Tibial nerve (tissue), 4 donors: ENCODE measurements at regions not wholly inside any gene's neighbourhood (a gene's known extent, or its start where the extent isn't known, plus 50 kb on each side); places are given as distances from the start of the nearest gene placed in this dataset.

ENCODE experiments used
- CTCF ChIP-seq, 5 experiments: fragments of 200-600 bp in 3 of 5; fragments of 450-650 bp in 2 of 5; sonication (generic) in 3 of 5; IDR thresholded peaks; one replicate each; pipeline ENCODE4 v1.5.1; 2016 to 2019; ENCODE audit warnings: antibody characterized with exemption in 5 of 5, mild to moderate bottlenecking in 3 of 5, moderate library complexity in 2 of 5
- EP300 ChIP-seq, 2 donors: sonication (generic); formaldehyde crosslinking; IDR thresholded peaks; one replicate each; pipeline ENCODE4 v1.6.1; 2017; ENCODE audit warnings: antibody characterized with exemption in 2 of 2, mild to moderate bottlenecking in 1 of 2

DNA sequence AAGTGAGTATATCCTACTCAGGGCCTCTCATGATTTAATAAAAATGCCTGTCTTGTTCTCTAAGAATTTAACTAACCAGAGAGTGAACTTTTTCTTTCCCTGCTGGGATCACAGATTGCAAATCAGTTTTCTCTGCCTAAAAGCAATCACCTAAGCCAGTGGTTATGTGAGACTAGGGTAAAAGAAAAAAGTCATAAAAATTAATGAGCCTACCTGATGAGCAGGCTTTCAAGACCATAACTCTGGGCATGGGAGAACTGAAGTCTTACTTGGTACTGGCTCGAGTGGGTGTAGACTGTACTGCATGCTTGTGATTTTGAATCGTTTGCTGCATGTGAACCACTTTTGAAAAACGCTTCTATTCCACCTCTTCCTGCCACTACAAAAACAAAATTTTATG is 1677.0 kb upstream of the LRRTM1 start:
- no peak for TF ChIP-seq CTCF (IDR thresholded peaks at IDR 0.05)
- no peak for TF ChIP-seq EP300 (IDR thresholded peaks at IDR 0.05)
